ENCODE measurements at regions not wholly inside any gene's neighbourhood (a gene's known extent, or its start where the extent isn't known, plus 50 kb on each side); places are given as distances from the start of the nearest gene placed in this dataset.
"Not testable (repeated sequence)": the region's sequence is repeated elsewhere in the genome, so short reads cannot be mapped to it uniquely, and the experiment has no call there.

- in situ Hi-C loops (cut with HindIII; ENCODE audit: low pct_unique_long_range_greater_than_20kb, low sequenced_read_pairs) = no loop called here
Observed at GRCh38 chr4:14132301-14132700, 504.8 kb upstream of the BOD1L1 start.

GRCh38 chr4:14138106-14138505 lies 510.6 kb upstream of the BOD1L1 start:
- in situ Hi-C loops (cut with HindIII; ENCODE audit: low pct_unique_long_range_greater_than_20kb, low sequenced_read_pairs) = no loop called here
- no peak for DNase-seq (ENCODE audit: low read depth, low spot score)

More at GRCh38 chr4:14132301-14132700, 504.8 kb upstream of the BOD1L1 start:
- no peak for DNase-seq (ENCODE audit: low read depth, low spot score)

DNA sequence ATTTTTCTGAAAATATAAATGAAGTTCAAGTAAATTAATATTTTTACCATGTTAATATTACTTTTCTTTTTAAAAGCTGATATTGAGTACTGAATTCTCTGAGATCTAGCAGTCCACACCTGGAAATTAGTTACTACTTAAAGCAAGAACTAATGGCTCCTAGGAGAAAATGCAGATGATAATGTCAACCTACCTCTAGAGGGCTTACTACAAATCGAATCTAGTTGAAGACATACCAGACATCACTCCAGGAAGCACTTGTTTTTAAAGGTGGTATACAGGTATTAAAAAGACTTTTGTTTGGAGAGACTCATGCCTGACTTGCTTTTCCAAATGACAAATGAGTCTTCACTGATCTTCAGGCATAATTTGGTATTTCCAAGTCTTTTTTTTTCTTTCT lies 516.4 kb upstream of the BOD1L1 start:
- in situ Hi-C loops (cut with HindIII; ENCODE audit: low pct_unique_long_range_greater_than_20kb, low sequenced_read_pairs) = no loop called here
- peak; percentile 31 for DNase-seq (ENCODE audit: low read depth, low spot score)

DNA sequence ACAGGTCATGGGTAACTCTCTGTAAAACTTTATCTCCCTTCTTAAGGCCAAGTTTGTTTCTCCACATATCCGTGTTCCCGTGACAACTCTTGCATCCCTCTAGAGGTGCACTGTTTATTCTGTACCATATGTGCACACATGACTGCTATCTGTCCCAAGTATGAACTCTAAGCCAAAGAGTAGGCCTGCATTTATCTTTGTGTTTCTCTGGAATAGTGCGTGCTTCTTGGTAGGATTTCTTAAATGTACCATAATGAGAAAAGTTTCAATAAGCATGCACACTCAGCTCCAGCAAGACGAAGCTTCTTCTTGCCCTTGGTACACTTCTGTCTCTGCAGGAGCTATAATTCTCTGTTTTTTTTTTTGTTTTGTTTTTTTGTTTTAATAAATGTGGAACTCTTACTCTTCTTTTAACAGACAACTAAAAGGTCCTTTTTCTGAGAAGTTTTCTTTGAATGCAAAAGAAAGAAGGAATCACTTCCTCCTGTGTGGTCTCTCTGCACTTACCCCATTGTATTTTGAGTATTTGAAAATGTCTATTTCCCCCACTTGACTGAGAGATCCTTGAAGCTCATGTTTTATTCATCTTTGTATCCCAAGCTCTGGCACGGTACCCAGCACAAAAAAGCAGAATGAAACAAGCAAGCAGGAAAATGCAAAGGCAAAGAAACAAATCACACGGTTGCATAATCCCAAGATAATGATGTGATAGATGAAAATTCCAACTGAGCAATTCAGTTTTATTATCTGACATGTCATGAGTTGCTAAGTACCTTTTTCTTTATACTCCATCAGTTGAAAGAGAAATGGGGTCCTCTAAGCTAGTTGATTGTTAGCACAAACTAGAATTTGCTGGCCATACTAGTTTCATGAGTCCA lies 521.9 kb upstream of the BOD1L1 start:
- in situ Hi-C loops (cut with HindIII; ENCODE audit: low pct_unique_long_range_greater_than_20kb, low sequenced_read_pairs) = no loop called here
- no peak for DNase-seq (ENCODE audit: low read depth, low spot score)

- DNase-seq (ENCODE audit: low read depth, low spot score) = no peak
- in situ Hi-C loops (cut with HindIII; ENCODE audit: low pct_unique_long_range_greater_than_20kb, low sequenced_read_pairs) = no loop called here
Observed at GRCh38 chr4:14151101-14151500, 523.6 kb upstream of the BOD1L1 start.

- DNase-seq (ENCODE audit: low read depth, low spot score) = no peak
- in situ Hi-C loops (cut with HindIII; ENCODE audit: low pct_unique_long_range_greater_than_20kb, low sequenced_read_pairs) = no loop called here
Observed at GRCh38 chr4:14152834-14153519, 525.5 kb upstream of the BOD1L1 start.

GRCh38 chr4:14155803-14156202 lies 528.3 kb upstream of the BOD1L1 start:
- DNase-seq (ENCODE audit: low read depth, low spot score) = no peak
- in situ Hi-C loops (cut with HindIII; ENCODE audit: low pct_unique_long_range_greater_than_20kb, low sequenced_read_pairs) = no loop called here

- no peak for DNase-seq (ENCODE audit: low read depth, low spot score)
- in situ Hi-C loops (cut with HindIII; ENCODE audit: low pct_unique_long_range_greater_than_20kb, low sequenced_read_pairs) = no loop called here
Observed at GRCh38 chr4:14157262-14157661, 529.7 kb upstream of the BOD1L1 start.

DNA sequence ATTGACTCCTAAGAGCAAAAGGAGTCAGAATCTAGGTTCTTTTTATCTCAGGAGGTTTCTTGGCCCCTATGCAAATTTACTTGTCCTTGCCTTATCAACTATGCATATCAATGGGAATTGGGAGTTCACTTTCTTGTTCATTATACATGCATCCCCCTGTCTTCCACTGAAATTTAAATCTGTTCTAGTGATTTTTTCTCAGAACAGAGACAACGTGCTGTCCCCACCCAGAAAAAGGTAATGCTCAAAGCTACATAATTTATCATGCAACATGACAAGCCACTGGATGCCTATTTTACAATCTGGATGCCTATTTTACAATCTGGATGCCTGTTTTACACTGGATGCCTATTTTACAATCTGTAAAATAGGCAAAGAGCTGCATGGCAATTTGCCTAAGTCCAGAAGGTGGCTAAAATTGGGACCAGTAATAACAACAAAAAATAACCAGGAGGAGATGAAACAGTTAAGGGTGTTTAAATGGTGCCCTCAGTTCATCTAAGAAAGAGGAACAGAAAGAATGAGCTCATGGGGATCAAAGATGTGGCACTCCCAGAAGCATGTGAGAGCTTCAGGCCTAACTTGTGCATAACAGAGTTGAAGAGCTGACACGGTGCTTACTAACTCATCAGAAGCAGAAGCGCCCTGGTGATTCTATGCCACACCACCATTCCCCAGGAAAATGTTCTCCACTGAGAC lies 537.8 kb upstream of the BOD1L1 start:
- in situ Hi-C loops (cut with HindIII; ENCODE audit: low pct_unique_long_range_greater_than_20kb, low sequenced_read_pairs) = no loop called here
- DNase-seq (ENCODE audit: low read depth, low spot score) = no peak

DNA sequence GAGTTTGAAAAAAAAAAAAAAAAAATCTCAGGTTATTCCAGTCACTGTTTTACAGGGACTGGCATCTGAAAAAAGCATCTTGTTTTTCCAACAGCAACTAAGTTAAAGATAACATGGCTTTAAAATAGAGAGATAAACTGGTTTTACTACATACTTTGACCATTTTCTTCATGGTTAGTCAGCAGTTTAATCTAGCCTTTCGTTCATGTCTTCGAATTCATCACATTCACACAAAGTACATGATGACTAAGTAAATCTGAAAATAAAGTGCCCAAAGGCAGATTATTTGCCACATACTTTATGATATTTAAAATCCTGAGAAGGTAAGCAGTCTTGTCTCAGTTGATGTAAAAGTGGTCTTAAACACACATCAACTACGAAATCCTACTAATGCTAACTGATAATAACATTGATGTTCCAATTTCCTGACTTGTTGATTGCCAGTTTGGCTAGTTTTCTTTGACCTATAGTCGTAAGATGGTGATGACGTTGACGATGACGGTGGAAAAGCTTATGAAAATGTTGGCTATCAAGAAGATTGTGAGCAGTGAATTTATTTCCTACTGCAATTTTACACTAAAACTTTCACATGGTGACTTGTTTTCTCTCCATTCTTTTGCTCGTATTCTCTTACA lies 540.5 kb upstream of the BOD1L1 start:
- peak; percentile 4 for DNase-seq (ENCODE audit: low read depth, low spot score)
- in situ Hi-C loops (cut with HindIII; ENCODE audit: low pct_unique_long_range_greater_than_20kb, low sequenced_read_pairs) = no loop called here

GRCh38 chr4:14168919-14169318 lies 541.4 kb upstream of the BOD1L1 start:
- peak; percentile 89 for DNase-seq (ENCODE audit: low read depth, low spot score)
- in situ Hi-C loops (cut with HindIII; ENCODE audit: low pct_unique_long_range_greater_than_20kb, low sequenced_read_pairs) = no loop called here

DNA sequence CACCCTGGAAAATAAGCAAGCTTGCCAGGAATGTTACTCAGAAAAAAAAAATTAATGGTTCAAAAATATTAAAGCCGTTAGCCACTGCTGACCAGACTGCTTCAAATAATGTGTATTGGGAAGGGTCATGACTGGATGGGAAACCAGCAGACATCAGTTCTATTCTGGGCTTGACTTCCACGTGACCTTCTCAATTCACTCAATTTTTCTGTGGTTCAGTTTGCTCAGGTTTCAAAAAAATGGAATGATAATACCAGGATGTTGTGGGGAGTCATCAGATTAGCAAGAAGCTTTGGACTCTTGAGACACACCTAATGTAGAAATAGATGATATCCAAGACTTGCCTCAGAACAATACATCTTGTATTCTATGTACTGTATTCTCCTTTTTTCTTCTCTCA lies 541.9 kb upstream of the BOD1L1 start:
- peak; percentile 46 for DNase-seq (ENCODE audit: low read depth, low spot score)
- in situ Hi-C loops (cut with HindIII; ENCODE audit: low pct_unique_long_range_greater_than_20kb, low sequenced_read_pairs) = no loop called here

GRCh38 chr4:14169940-14170339 lies 542.4 kb upstream of the BOD1L1 start:
- DNase-seq (ENCODE audit: low read depth, low spot score); in situ Hi-C loops (cut with HindIII; ENCODE audit: low pct_unique_long_range_greater_than_20kb, low sequenced_read_pairs): not testable (repeated sequence)

- in situ Hi-C loops (cut with HindIII; ENCODE audit: low pct_unique_long_range_greater_than_20kb, low sequenced_read_pairs) = no loop called here
- no peak for DNase-seq (ENCODE audit: low read depth, low spot score)
Observed at GRCh38 chr4:14176613-14177012, 549.1 kb upstream of the BOD1L1 start.

GRCh38 chr4:14177987-14178386 lies 550.5 kb upstream of the BOD1L1 start:
- DNase-seq (ENCODE audit: low read depth, low spot score) = no peak
- in situ Hi-C loops (cut with HindIII; ENCODE audit: low pct_unique_long_range_greater_than_20kb, low sequenced_read_pairs) = no loop called here

DNA sequence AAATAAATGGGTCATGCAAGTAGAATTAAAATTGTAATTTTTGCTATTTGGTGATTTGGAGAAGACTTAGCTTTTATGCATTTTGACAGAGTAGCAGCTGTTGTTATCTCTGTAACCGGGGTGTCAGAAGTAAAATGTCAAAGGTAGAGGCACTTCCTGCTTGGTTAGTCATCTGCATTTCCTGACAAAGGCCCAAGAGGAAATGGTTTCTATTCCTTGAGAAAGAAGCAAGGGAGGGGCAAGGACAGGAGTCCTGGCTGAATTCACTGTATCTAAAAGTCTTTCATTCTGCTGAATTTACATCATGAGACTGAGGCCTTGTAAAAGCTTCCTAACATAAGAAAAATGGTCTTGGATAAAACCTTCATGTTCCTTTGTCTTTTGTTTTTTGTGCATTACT lies 550.9 kb upstream of the BOD1L1 start:
- peak; percentile 66 for DNase-seq (ENCODE audit: low read depth, low spot score)
- in situ Hi-C loops (cut with HindIII; ENCODE audit: low pct_unique_long_range_greater_than_20kb, low sequenced_read_pairs) = no loop called here

DNA sequence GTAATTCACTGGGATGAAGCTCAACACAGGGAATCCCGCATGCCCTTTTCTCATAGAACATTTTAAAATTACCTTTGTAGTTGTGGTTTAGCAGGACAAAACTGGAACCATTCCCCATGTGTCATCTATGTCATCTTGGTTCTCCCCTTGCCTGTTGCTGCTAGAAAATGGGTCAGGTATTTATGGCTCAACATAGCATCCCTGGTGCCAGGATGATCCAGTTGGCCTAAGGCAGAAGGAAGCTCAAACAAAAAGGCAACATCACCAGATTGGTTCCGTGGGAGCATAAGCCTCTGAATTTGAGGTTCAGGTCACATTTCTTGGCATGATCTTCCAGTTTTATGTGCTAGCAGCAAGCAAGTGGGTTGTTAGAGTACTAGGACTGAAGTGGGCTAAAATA lies 552.6 kb upstream of the BOD1L1 start:
- in situ Hi-C loops (cut with HindIII; ENCODE audit: low pct_unique_long_range_greater_than_20kb, low sequenced_read_pairs) = no loop called here
- DNase-seq (ENCODE audit: low read depth, low spot score) = no peak

- in situ Hi-C loops (cut with HindIII; ENCODE audit: low pct_unique_long_range_greater_than_20kb, low sequenced_read_pairs) = no loop called here
- no peak for DNase-seq (ENCODE audit: low read depth, low spot score)
Observed at GRCh38 chr4:14180983-14181601, 553.6 kb upstream of the BOD1L1 start.
